HL-60 (cell line): ENCODE measurements at regions not wholly inside any gene's neighbourhood (a gene's known extent, or its start where the extent isn't known, plus 50 kb on each side); places are given as distances from the start of the nearest gene placed in this dataset.

Experiments
- GABPA ChIP-seq: IDR thresholded peaks from 2 replicates; pipeline ENCODE4 v1.6.1; 2012; ENCODE audit warnings: low read depth
- POLR2AphosphoS5 ChIP-seq: IDR thresholded peaks from 2 replicates; pipeline ENCODE4 v1.6.1; 2012; ENCODE audit warnings: low read depth
- SPI1 ChIP-seq: IDR thresholded peaks from 2 replicates; pipeline ENCODE4 v1.6.1; 2012; ENCODE audit warnings: low read depth, mild to moderate bottlenecking, borderline replicate concordance
- TF ChIP-seq, protein P1 (sequence below): IDR thresholded peaks from one replicate; pipeline ENCODE4 v1.5.1; 2011; ENCODE audit warnings: low read length, control low read depth, inconsistent platforms; ENCODE audit not compliant: insufficient read depth
- TF ChIP-seq, protein P2 (sequence below): IDR thresholded peaks from 2 replicates; pipeline ENCODE4 v1.6.1; 2012; ENCODE audit warnings: low read depth; ENCODE audit not compliant: insufficient replicate concordance

DNA sequence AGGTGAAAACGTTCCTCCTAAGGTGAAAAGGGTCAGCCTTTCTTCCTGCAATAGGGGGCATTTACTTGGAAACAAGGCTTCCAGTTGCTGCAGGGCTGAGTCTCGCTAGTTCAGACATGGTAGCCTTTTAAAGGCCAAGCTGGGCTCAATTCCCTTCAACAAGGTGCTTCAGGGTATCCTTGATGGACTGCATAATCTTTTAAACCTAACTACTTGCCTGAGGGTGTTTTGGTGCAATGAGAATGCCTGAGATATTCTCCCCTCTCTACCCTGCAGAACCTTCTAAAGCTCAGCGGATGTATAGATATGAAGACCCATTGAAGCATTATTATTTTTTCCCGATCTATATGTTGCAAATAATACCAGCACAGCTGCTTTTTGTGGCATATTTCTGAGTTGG, 416.1 kb downstream of the QKI start:
- TF ChIP-seq, protein P1, sequence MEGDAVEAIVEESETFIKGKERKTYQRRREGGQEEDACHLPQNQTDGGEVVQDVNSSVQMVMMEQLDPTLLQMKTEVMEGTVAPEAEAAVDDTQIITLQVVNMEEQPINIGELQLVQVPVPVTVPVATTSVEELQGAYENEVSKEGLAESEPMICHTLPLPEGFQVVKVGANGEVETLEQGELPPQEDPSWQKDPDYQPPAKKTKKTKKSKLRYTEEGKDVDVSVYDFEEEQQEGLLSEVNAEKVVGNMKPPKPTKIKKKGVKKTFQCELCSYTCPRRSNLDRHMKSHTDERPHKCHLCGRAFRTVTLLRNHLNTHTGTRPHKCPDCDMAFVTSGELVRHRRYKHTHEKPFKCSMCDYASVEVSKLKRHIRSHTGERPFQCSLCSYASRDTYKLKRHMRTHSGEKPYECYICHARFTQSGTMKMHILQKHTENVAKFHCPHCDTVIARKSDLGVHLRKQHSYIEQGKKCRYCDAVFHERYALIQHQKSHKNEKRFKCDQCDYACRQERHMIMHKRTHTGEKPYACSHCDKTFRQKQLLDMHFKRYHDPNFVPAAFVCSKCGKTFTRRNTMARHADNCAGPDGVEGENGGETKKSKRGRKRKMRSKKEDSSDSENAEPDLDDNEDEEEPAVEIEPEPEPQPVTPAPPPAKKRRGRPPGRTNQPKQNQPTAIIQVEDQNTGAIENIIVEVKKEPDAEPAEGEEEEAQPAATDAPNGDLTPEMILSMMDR: no peak
- TF ChIP-seq POLR2AphosphoS5 (no peak), GABPA (no peak), SPI1 (no peak)
- TF ChIP-seq, protein P2, sequence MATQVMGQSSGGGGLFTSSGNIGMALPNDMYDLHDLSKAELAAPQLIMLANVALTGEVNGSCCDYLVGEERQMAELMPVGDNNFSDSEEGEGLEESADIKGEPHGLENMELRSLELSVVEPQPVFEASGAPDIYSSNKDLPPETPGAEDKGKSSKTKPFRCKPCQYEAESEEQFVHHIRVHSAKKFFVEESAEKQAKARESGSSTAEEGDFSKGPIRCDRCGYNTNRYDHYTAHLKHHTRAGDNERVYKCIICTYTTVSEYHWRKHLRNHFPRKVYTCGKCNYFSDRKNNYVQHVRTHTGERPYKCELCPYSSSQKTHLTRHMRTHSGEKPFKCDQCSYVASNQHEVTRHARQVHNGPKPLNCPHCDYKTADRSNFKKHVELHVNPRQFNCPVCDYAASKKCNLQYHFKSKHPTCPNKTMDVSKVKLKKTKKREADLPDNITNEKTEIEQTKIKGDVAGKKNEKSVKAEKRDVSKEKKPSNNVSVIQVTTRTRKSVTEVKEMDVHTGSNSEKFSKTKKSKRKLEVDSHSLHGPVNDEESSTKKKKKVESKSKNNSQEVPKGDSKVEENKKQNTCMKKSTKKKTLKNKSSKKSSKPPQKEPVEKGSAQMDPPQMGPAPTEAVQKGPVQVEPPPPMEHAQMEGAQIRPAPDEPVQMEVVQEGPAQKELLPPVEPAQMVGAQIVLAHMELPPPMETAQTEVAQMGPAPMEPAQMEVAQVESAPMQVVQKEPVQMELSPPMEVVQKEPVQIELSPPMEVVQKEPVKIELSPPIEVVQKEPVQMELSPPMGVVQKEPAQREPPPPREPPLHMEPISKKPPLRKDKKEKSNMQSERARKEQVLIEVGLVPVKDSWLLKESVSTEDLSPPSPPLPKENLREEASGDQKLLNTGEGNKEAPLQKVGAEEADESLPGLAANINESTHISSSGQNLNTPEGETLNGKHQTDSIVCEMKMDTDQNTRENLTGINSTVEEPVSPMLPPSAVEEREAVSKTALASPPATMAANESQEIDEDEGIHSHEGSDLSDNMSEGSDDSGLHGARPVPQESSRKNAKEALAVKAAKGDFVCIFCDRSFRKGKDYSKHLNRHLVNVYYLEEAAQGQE: no peak
